Sigmoid colon (tissue), 4 donors: ENCODE measurements at regions not wholly inside any gene's neighbourhood (a gene's known extent, or its start where the extent isn't known, plus 50 kb on each side); places are given as distances from the start of the nearest gene placed in this dataset.

Experiments used
- CTCF ChIP-seq, 4 experiments: fragments of 450-650 bp in 3 of 4; fragments of 200-600 bp in 1 of 4; IDR thresholded peaks; one replicate each; pipeline ENCODE4 v1.5.1; 2016 to 2019; ENCODE audit warnings: antibody characterized with exemption in 4 of 4, mild to moderate bottlenecking in 3 of 4, moderate library complexity in 2 of 4
- EP300 ChIP-seq, 4 donors: sonication (generic); formaldehyde crosslinking; IDR thresholded peaks; one replicate each; pipeline ENCODE4 v1.6.1; 2017; ENCODE audit warnings: antibody characterized with exemption in 4 of 4
- POLR2A ChIP-seq, 2 donors: fragments of 450-650 bp; IDR thresholded peaks; one replicate each; pipeline ENCODE4 v1.6.1; 2016; ENCODE audit warnings: antibody characterized with exemption in 2 of 2, mild to moderate bottlenecking in 2 of 2, moderate library complexity in 2 of 2

DNA sequence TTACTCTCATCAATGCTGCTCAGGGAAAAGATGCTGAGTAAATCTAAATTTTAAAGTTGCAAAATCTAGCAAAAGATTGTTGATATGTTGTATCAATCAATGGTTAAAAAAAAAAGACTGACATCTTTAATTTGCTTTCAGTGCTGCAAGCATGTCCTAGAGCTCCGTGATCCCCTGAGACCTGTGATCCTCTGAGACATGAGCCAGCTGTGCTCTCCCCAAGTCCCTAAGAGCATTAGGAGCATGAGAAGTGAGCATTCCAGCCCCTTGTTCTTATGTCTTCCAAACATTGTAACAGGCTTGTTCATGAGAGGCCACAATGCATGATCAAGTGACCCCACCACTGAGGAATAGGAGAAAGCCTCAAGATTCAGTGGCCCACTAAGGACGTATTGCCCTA is 116.6 kb downstream of the DAD1 start:
- TF ChIP-seq CTCF (IDR thresholded peaks at IDR 0.05): no peak
- TF ChIP-seq EP300 (IDR thresholded peaks at IDR 0.05): no peak
- TF ChIP-seq POLR2A (IDR thresholded peaks at IDR 0.05): no peak
